GM19035 (cell line): ENCODE measurements at regions not wholly inside any gene's neighbourhood (a gene's known extent, or its start where the extent isn't known, plus 50 kb on each side); places are given as distances from the start of the nearest gene placed in this dataset.
"Not testable (repeated sequence)": the region's sequence is repeated elsewhere in the genome, so short reads cannot be mapped to it uniquely, and the experiment has no call there.

Source experiments
- ATAC-seq: cut with Tn5 transposase; IDR thresholded peaks from one replicate; pipeline ENCODE4 v1.9.1; 2021; ENCODE audit not compliant: unreplicated experiment

DNA sequence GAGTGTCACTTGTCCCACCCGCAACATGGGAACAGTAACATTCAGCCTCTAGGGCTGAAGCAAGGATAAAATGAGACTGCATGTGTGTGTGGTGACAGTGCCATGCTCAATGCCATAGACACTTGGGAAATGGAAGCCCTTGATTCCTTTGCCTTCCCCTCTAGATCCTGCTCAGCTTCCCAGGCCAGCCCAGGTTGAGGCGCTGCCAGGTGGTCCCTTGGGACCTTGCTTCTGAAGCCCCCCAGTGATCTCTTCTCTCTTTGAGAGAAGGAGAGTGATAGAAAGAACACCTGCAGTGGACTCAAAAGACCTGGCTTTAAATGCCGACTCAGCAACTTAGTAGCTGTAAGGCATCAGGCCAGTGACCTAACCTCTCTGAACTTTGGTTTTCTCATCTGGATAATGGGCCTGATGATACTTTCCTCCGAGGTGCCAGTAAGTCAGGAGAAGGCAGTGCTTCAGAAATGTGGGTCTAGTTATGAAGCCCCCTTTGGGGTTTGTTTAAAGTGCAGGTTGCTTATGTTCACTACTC lies 144.5 kb downstream of the RPLP1 start:
- ATAC-seq = no peak

DNA sequence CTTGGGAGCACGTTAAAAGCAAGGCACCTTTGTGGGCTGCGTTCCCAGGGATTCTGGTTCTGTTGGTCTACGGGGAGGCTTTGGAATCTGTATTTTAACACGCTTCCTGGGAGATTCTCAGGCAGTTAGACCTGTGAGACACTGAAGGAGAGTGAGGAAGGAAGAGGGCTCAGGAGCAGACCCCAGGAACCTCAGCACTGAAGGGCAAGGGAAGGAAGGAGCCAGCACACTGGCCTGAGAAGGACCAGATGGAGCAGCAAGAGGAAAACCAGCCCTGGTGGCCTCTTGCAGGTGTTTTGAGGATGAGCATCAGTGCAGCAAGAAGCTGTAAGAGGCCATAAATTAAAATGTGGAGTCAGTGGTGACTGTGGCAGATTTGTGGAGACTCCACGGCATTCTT lies 146.7 kb downstream of the RPLP1 start:
- no peak for ATAC-seq

- no peak for ATAC-seq
These were observed 148.0 kb downstream of the RPLP1 start for GRCh38 chr15:69600556-69601085.

DNA sequence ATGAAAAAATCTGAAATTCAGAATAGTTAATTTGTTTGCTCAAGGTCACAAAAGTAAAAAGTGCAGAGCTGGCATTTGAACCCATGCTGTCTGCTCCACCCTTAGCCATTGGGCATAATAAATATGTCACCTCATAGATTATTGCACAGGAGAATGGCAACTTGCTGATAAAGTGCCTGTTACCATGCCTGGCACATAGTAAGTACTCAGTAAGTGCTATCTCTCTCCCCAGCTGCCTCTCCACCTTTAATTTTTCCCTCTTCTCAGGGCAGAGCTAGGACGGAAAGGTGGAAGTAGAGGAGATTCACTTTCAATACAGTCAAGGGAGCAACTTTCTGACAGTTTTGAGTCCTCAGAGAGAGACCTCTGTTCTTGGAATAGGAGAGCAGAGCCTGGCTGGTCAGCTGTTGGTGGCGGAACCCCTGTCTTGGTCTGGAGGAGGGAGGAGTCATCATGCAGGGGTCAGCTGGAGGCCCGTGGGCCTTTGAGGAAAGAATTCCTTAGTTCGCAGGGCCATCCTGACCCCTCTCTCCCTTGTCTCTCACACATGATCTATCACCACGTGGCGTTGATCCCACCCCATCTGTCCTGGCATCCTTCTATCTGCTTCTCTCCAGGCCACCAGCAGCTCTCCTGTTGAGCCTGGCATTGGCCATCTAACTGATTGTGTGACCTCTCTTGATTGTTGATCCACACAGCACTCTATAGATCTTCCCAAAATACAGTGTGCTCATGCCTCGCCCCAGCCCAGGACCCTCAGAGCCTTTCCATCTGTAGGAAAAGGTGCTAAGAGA lies 149.3 kb downstream of the RPLP1 start:
- no peak for ATAC-seq

DNA sequence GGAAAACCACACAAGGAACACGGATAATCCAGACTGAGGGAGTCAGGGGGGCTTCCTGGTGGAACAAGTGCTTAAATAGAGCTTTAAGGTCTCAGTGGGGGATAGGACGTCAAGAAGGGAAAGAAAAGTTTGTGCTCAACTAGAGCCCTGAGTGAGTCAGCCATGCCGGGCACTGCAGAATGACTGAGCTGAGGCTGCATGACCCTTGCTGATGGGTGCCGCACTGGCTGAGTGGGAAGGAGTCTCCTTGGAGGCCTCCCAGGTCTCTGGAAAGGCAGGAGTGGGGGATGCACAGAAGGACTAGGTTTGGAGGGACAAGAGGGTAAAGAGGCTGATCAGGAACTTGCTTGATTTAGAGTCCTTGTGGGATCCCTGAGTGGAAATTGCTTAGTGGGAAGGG lies 150.3 kb downstream of the RPLP1 start:
- no peak for ATAC-seq

DNA sequence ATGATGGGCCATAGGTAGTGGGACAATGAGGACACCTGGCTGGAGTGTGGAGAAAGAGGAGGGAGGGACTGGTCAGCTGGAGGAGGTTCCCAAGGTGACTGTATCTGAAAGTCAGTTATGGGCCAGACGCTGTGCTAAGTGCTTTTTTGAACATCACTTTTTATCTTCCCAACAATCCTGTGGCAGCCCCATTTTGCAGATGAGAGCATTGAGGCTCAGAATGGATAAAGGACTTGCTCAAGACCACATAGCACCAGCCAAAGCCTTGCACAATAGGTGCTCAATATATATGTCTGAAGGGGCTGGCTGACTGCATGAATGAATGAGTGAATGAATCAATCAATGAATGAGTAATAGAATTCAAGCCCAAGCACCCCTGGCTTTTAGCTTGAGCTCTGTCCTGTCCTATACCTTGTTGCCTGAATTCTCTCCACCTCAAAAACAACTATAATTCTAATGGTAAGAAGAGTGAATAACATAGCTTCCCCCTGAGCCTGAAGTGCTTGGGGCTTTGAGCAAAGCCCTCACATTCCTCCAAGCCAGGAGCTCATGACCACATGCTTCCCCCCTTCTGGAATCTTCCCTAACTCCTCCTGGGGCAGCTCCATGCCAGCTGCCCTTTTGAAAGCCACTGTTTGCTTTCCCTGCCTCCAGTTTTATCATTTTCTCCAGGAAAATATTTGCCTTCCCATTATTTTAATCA lies 150.9 kb downstream of the RPLP1 start:
- ATAC-seq = no peak

- no peak for ATAC-seq
These were observed 151.4 kb downstream of the RPLP1 start for GRCh38 chr15:69604072-69604411.

- no peak for ATAC-seq
These were observed 153.5 kb downstream of the RPLP1 start for GRCh38 chr15:69606144-69606543.

DNA sequence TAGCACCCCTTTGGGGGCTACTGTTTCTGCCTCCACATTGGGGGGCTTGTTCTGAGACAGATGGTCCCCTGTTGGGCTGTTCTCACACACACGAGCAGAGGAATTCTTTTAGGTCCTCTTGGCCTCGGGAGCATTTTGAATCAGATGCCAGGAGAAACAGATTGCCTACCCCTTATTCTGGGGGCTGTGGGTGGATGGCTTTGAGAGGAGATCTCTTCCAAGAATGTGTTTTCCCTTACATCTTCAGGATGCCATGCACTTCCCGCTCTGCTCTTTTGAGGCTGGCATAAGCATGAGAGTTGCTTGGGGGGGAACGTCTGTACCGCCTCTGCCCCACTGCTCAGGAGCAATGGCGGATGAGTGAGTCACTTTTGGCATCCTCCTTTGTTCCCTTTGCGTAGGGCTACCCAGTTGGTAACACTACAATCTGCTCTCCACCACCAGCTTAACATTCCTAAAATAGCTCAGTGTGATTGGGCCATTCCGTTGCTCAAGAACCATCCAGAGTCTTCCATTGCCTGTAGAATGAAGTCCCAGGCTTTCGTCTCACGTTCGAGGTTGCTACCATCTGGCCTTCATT lies 154.4 kb downstream of the RPLP1 start:
- ATAC-seq = no peak

DNA sequence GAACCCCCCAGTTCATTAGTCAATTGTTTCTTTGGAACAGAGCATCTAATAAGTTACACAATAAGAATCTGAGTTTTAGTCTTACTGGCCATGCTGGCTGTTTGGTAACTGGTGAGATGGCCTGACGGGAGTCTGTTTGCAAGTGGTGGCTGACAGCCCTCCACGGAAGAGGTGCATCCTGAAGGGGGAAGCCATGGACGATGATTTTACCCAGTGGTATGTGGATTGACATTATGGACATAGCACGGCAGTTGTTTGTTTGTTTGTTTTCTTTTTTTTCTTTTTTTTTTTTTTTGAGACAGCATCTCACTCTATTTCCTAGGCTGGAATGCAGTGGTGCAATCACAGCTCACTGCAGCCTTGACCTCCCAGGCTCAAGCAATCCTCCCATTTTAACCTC lies 156.0 kb downstream of the RPLP1 start:
- ATAC-seq = no peak

DNA sequence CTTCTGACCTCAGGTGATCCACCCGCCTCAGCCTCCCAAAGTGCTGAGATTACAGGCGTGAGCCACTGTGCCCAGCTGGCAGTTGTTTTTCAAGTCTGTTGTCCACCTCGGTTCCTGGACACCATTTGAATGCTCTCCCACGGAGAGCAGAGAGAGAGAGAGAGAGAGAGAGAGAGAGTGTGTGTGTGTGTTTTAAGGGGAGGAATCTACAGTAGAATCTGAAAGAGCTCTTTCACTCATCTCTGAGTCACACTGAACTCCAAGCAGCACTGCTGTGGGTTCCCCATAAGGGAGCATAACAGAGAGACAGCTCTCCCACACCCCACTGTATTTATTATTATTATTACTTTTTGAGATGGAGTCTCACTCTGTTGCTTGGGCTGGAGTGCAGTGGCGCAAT lies 156.6 kb downstream of the RPLP1 start:
- no peak for ATAC-seq

GRCh38 chr15:69609776-69610175 lies 157.2 kb downstream of the RPLP1 start:
- ATAC-seq = no peak

DNA sequence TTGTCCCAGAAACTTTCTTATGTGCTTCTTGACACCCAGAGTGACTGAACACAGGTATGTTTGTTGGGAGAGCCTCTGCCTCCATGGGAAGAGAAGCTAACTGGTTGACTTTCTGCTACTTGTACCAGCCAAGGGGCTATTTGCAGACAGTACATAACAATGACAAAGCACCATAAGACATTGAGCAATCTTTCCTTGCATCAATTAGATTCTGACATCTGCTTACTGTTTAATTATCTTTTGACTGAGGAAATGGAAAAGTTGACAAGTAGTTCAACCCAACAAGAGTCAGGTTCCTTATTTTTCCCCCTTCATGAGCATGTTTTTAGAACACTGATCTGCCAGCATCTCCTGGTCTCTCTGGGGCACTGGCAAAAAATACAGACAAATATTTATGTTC lies 157.7 kb downstream of the RPLP1 start:
- no peak for ATAC-seq

- ATAC-seq = no peak
These were observed 158.2 kb downstream of the RPLP1 start for GRCh38 chr15:69610858-69611257.

DNA sequence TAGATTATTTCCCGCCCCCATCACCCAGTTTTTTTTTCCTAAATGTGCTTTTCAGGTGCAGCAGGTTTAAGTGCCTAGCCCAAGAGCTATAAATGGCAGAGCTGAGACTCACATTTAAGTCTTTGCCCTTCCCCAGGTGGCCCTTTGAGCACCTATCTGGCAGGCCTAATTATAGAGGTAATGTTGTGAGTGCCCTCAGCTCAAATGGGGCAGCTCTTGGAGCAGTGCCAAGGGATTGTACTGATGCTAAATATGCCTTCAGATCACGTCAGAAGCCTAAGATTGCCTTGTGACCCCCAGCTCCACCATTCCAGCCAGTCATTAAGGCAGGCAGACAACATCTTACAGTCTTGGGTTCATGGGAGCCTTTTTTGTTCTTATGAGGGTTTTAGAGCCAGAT lies 159.5 kb downstream of the RPLP1 start:
- ATAC-seq = no peak

- ATAC-seq = no peak
These were observed 160.6 kb downstream of the RPLP1 start for GRCh38 chr15:69613182-69613581.

GRCh38 chr15:69613988-69614387 lies 161.4 kb downstream of the RPLP1 start:
- no peak for ATAC-seq

DNA sequence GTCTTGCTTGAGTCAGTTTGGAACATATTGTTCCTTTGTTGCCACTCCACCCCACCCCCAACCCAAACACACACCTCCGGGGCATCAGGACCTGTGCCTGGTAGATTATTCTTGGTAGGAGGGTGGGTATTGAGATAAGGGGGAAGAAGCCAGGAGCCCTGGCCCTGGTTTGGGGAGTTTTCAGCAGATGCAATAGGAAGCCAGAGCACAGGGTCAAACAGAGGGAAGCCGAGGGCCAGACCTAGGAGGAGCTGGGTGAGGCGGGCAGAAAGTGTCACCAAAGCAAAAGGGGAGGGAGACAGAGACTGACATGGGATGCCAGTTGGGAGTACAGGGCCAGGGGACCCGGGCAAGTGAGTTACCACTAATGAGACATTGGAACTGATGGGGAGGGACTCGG lies 163.1 kb downstream of the RPLP1 start:
- ATAC-seq = no peak

DNA sequence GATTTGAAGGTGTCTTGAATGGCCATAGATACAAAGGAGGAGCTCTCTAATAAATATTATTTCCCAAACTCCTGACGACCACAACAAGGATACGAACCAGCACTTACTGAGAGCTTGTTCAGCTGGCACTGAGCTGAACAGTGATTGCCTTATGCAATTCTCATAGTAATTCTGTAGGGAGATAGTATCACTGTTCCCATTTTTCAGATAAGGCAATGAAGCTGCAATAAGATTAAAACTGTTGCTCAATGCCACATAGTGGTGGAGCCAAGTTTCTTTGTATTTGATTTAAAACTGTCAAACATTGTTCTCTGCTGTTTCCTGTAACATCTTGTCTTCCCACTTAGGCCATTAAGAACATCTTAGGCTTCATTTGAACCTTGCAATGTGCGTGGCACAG lies 163.9 kb downstream of the RPLP1 start:
- no peak for ATAC-seq

GRCh38 chr15:69617144-69617543 lies 164.5 kb downstream of the RPLP1 start:
- ATAC-seq = not testable (repeated sequence)

DNA sequence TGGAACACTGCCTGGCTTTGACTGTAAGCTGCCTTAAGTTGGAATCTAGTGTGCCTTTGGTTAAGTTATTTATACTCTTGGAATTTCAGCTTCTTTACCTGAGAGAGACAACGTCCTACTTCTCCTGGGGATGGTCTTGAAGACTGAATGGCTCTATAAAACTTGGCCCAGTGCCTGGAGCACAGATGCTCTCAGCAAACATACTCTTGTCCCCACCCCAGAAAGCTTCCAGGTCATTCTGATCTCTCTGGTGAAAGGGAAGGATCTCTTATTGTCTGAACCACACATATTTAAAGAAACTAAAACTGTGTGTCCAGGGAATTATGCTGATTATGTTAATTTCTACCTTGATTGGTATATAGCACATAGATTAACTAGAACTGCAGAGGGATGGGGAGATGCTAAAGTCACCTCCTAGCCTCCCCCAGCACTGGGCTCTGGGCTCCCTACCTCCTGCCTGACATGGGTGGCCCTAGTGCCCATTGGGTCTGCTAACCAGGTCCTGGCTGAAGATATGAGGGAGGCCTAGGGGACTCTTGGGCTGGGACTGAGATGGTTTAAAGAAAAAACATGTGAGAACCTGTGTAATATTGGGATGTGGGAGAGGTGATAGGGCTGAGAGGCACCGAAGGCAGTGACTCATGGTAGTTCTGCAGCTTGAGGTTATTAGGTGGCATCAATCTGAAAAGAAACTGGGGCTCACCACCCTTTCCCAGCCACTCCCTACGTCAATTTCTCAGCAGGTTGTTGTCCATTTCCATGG lies 171.0 kb downstream of the RPLP1 start:
- ATAC-seq = no peak
